ENCODE measurements at regions not wholly inside any gene's neighbourhood (a gene's known extent, or its start where the extent isn't known, plus 50 kb on each side); places are given as distances from the start of the nearest gene placed in this dataset.

GRCh38 chr7:124208173-124208572 lies 175.3 kb upstream of the TMEM229A start:
- TF ChIP-seq, protein P1, sequence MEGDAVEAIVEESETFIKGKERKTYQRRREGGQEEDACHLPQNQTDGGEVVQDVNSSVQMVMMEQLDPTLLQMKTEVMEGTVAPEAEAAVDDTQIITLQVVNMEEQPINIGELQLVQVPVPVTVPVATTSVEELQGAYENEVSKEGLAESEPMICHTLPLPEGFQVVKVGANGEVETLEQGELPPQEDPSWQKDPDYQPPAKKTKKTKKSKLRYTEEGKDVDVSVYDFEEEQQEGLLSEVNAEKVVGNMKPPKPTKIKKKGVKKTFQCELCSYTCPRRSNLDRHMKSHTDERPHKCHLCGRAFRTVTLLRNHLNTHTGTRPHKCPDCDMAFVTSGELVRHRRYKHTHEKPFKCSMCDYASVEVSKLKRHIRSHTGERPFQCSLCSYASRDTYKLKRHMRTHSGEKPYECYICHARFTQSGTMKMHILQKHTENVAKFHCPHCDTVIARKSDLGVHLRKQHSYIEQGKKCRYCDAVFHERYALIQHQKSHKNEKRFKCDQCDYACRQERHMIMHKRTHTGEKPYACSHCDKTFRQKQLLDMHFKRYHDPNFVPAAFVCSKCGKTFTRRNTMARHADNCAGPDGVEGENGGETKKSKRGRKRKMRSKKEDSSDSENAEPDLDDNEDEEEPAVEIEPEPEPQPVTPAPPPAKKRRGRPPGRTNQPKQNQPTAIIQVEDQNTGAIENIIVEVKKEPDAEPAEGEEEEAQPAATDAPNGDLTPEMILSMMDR (IDR thresholded peaks at IDR 0.05) = no peak
- TF ChIP-seq POLR2A (IDR thresholded peaks at IDR 0.05; ENCODE audit: low read length) (no peak), TP53 (CRISPR knock-in tag; IDR thresholded peaks at IDR 0.05) (no peak), FOSB (CRISPR knock-in tag; IDR thresholded peaks at IDR 0.05) (no peak), HOXA7 (CRISPR knock-in tag; IDR thresholded peaks at IDR 0.05) (no peak), CEBPB (IDR thresholded peaks at IDR 0.05) (no peak), KDM5A (IDR thresholded peaks at IDR 0.05) (no peak)
- TF ChIP-seq, protein P2, sequence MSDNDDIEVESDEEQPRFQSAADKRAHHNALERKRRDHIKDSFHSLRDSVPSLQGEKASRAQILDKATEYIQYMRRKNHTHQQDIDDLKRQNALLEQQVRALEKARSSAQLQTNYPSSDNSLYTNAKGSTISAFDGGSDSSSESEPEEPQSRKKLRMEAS (IDR thresholded peaks at IDR 0.05) = no peak
- TF ChIP-seq, protein P3, sequence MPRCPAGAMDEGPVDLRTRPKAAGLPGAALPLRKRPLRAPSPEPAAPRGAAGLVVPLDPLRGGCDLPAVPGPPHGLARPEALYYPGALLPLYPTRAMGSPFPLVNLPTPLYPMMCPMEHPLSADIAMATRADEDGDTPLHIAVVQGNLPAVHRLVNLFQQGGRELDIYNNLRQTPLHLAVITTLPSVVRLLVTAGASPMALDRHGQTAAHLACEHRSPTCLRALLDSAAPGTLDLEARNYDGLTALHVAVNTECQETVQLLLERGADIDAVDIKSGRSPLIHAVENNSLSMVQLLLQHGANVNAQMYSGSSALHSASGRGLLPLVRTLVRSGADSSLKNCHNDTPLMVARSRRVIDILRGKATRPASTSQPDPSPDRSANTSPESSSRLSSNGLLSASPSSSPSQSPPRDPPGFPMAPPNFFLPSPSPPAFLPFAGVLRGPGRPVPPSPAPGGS (IDR thresholded peaks at IDR 0.05) = no peak
- TF ChIP-seq, protein P4, sequence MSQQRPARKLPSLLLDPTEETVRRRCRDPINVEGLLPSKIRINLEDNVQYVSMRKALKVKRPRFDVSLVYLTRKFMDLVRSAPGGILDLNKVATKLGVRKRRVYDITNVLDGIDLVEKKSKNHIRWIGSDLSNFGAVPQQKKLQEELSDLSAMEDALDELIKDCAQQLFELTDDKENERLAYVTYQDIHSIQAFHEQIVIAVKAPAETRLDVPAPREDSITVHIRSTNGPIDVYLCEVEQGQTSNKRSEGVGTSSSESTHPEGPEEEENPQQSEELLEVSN (IDR thresholded peaks at IDR 0.05; ENCODE audit: borderline replicate concordance, low read depth) = no peak

Data from A549 (cell line).